WTC11 (cell line): ENCODE measurements at regions not wholly inside any gene's neighbourhood (a gene's known extent, or its start where the extent isn't known, plus 50 kb on each side); places are given as distances from the start of the nearest gene placed in this dataset.

Experiments used
- ATAC-seq: fragments of 200-7000 bp; cut with Tn5 transposase; 2 replicates; pipeline ENCODE4 v1.10.0; 2021; ENCODE audit warnings: mild to moderate bottlenecking, moderate library complexity
- CTCF ChIA-PET: fragments of 300-600 bp; sonication (Branson Sonifier 250); formaldehyde crosslinking; loops from one replicate; lab custom pipeline; 2021; ENCODE audit warnings: antibody characterized with exemption; lab: Charles Lee
- POLR2A ChIA-PET: fragments of 350-600 bp; sonication (Branson Sonifier 250); formaldehyde crosslinking; loops from one replicate; lab custom pipeline; 2021; ENCODE audit warnings: antibody characterized with exemption; lab: Charles Lee
- DNase-seq: peaks from one replicate; pipeline ENCODE4 v3.0.0; 2021; ENCODE audit warnings: low spot score
- H3K27ac Mint-ChIP-seq: 2 replicates; pipeline ENCODE4 v1.8.0; 2021; ENCODE audit warnings: mixed read lengths
- H3K27me3 Mint-ChIP-seq: 2 replicates; pipeline ENCODE4 v1.8.0; 2021; ENCODE audit warnings: low read depth, mild to moderate bottlenecking, moderate library complexity, mixed read lengths
- H3K36me3 Mint-ChIP-seq: 2 replicates; pipeline ENCODE4 v1.8.0; 2021; ENCODE audit warnings: mixed read lengths
- H3K4me1 Mint-ChIP-seq: 2 replicates; pipeline ENCODE4 v1.8.0; 2022; ENCODE audit warnings: mixed read lengths
- H3K4me3 Mint-ChIP-seq: 2 replicates; pipeline ENCODE4 v1.8.0; 2021; ENCODE audit warnings: mild to moderate bottlenecking, moderate library complexity, mixed read lengths
- H3K9me3 Mint-ChIP-seq: 2 replicates; pipeline ENCODE4 v1.8.0; 2021; ENCODE audit warnings: mixed read lengths
- E2F4 ChIP-seq: sonication (generic); formaldehyde crosslinking; IDR thresholded peaks from 2 replicates; pipeline ENCODE4 v1.8.1; 2022; ENCODE audit warnings: low read depth, mild to moderate bottlenecking, moderate library complexity, missing genetic modification reagents, borderline replicate concordance
- ELF4 ChIP-seq: sonication (generic); formaldehyde crosslinking; IDR thresholded peaks from 2 replicates; pipeline ENCODE4 v1.8.1; 2022; ENCODE audit warnings: low read depth, mild to moderate bottlenecking, moderate library complexity, missing genetic modification reagents
- RORB ChIP-seq: fragments of 250-450 bp; sonication (Bioruptor Pico); IDR thresholded peaks from 2 replicates; pipeline ENCODE4 v1.9.0; 2021; ENCODE audit warnings: mild to moderate bottlenecking
- USF2 ChIP-seq: sonication (generic); formaldehyde crosslinking; IDR thresholded peaks from 2 replicates; pipeline ENCODE4 v1.8.1; 2023; ENCODE audit warnings: mild to moderate bottlenecking, missing genetic modification reagents, moderate library complexity
- ZNF416 ChIP-seq: fragments of 250-450 bp; sonication (Bioruptor Pico); IDR thresholded peaks from 2 replicates; pipeline ENCODE4 v1.9.0; 2021; ENCODE audit warnings: mild to moderate bottlenecking, inconsistent platforms
- TF ChIP-seq, protein P1 (sequence below): sonication (generic); formaldehyde crosslinking; IDR thresholded peaks from 2 replicates; pipeline ENCODE4 v1.8.0; 2022; ENCODE audit warnings: mild to moderate bottlenecking, missing genetic modification reagents
- TF ChIP-seq, protein P2 (sequence below): fragments of 200-600 bp; IDR thresholded peaks from 2 replicates; pipeline ENCODE4 v1.8.0; 2022; ENCODE audit warnings: antibody characterized with exemption
- TF ChIP-seq, protein P3 (sequence below): fragments of 250-450 bp; sonication (Bioruptor Pico); conservative IDR thresholded peaks from 2 replicates; pipeline ENCODE4 v1.9.0; 2021; ENCODE audit warnings: mild to moderate bottlenecking

DNA sequence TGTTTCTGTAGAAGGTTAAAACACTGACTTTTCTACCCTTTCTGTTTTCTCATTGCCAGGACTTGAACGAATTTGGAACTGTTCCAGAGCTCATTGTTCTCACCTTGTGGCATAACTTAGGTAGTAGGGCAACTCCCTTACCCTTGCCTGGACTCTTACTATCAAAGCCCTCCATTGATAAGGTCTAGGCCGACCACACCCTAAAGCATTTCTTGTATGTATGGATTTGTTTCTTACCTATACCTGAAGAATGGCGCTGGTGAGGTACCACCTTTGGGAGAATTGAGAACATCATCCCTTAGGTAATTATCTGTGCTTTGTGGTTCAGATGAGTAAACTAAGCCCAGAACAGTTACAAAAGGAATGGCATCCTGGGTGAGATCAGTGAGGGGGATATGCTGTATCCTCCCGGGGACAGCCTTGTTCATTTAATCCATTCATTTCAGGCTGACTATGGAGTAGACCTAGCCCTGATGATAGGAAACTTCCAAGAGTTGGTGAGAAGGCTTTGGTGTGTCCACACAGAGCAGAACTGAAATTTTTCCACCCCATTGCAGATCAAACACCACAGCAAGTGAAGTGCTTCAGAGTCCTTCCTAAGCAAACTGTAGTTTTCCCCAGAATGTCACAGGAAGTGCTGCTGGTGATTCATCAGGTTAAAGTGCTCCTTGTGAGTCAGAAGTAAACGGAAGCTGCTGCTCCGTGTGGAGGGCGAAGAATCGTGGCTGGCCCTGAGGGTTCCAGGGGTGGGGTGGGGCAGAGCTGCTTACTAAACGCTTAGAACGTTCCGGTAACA is 113.0 kb downstream of the TEX26 start:
- Mint-ChIP-seq H3K27me3 (no peaks in the 10 kb centered on the region; the same call in 1 of the 2 replicates), H3K27ac (no peak overlapping the region), H3K36me3 (no peaks in the 10 kb centered on the region), H3K9me3 (no peaks in the 10 kb centered on the region), H3K4me3 (no peak overlapping the region), H3K4me1 (peaks cover 5% of the 10 kb centered on the region; the same call in 1 of the 2 replicates)
- ATAC-seq (no peak), DNase-seq (no peak)
- POLR2A ChIA-PET: no interaction called here
- TF ChIP-seq, protein P1, sequence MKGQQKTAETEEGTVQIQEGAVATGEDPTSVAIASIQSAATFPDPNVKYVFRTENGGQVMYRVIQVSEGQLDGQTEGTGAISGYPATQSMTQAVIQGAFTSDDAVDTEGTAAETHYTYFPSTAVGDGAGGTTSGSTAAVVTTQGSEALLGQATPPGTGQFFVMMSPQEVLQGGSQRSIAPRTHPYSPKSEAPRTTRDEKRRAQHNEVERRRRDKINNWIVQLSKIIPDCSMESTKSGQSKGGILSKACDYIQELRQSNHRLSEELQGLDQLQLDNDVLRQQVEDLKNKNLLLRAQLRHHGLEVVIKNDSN (CRISPR knock-in tag): no peak
- TF ChIP-seq ZNF416: no peak
- TF ChIP-seq E2F4 (CRISPR knock-in tag): no peak
- TF ChIP-seq RORB (CRISPR knock-in tag): no peak
- CTCF ChIA-PET: interaction anchor here (0.8 to 3.3 kb wide), 15 partner anchors 11 to 348 kb away, joined by 3 to 61 read pairs (median 5); no protein-coding TSS in a partner anchor

DNA sequence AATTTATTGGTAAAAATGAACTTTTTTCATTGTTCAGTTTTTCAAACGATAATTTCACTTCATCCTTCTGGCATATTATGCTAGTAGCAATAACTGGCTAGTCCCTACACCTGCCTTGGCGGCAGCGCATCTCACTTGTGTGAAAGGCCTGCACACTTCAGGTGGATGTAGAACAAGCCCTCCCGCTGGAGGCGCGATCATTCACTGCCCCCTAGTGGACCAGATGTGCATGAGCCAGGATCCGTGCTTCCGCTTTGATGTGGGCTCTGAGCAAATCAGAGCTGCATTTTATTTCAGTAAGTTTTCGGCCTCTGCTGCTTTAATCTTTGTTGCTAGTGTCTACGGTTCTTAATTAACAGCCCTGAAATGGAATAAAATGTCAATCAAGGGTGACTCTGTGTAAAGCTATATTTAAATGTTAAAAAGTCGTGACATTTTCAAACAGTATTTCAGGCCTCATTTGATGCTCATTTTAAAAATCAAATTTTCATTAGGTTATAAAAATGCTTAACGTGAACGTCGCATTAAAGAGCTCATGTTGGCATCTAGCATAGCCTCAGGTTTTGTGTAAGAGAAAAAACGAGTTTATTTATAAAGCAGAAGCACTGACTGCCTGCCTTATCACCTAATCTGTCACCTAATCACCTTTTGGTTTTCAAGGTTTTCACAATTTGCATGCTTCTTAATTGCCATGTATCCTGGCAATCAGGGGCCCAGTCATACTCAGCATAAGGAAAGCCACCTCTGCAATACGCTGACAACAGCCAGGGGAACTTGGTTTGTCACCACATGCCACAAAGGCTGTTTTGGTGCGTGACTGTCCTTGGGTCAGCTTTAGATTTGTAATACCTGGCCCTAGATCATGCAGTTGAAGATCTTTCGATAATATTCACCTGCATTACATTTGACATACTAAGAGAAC is 112.2 kb downstream of the TEX26 start:
- ChIA-PET CTCF (interaction anchor here (0.5 to 3.3 kb wide), 61 partner anchors 7 to 1853 kb away, joined by 3 to 61 read pairs (median 4); partner anchors contain the start of genes HMGB1, MEDAG, TEX26 and UBE2L5), POLR2A (no interaction called here)
- Mint-ChIP-seq H3K4me1 (peaks cover 5% of the 10 kb centered on the region; the same call in 1 of the 2 replicates), H3K36me3 (no peaks in the 10 kb centered on the region), H3K9me3 (no peaks in the 10 kb centered on the region), H3K27me3 (no peaks in the 10 kb centered on the region; the same call in 1 of the 2 replicates), H3K27ac (no peak overlapping the region; the same call in 1 of the 2 replicates), H3K4me3 (peak overlapping the region; percentile 57)
- peak; percentile 86 for DNase-seq
- peak; percentile 85 for ATAC-seq
- TF ChIP-seq, protein P2, sequence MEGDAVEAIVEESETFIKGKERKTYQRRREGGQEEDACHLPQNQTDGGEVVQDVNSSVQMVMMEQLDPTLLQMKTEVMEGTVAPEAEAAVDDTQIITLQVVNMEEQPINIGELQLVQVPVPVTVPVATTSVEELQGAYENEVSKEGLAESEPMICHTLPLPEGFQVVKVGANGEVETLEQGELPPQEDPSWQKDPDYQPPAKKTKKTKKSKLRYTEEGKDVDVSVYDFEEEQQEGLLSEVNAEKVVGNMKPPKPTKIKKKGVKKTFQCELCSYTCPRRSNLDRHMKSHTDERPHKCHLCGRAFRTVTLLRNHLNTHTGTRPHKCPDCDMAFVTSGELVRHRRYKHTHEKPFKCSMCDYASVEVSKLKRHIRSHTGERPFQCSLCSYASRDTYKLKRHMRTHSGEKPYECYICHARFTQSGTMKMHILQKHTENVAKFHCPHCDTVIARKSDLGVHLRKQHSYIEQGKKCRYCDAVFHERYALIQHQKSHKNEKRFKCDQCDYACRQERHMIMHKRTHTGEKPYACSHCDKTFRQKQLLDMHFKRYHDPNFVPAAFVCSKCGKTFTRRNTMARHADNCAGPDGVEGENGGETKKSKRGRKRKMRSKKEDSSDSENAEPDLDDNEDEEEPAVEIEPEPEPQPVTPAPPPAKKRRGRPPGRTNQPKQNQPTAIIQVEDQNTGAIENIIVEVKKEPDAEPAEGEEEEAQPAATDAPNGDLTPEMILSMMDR: peak; percentile 94
- TF ChIP-seq, protein P3, sequence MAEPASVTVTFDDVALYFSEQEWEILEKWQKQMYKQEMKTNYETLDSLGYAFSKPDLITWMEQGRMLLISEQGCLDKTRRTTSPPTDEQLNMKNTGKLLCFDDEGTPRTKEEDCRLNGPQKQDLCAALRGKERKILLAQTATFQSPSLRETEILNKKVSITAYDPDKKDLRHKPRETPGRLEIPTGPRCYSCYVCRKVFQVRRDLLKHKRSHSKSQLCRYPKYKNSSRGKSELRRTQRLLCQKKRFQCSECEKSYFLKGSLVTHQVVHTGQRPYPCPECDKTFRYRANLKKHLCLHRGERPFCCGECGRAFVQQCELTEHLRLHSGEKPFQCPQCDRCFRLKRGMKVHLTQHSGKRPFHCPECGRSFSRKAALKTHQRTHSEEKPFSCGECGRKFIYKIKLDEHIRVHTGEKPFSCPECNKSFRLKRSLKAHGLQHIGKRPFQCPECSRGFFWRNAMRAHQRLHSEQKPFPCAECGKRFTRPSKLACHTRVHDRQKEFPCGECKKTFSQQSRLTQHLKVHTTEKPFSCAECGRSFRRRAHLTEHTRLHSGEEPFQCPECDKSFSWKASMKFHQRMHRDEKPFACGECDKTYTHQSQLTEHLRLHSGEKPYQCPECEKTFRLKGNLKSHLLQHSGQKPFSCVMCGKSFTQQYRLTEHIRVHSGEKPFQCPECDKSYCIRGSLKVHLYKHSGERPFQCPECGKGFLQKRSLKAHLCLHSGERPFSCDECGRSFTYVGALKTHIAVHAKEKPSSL (CRISPR knock-in tag): no peak

GRCh38 chr13:31043957-31044356 is 111.5 kb downstream of the TEX26 start:
- POLR2A ChIA-PET: no interaction called here

More at GRCh38 chr13:31043957-31044356, 111.5 kb downstream of the TEX26 start:
- CTCF ChIA-PET: interaction anchor here (0.6 to 3.3 kb wide), 29 partner anchors 8 to 392 kb away, joined by 3 to 61 read pairs (median 5); partner anchors contain the start of genes MEDAG and TEX26
- Mint-ChIP-seq H3K4me3 (peak overlapping the region; percentile 57), H3K36me3 (no peaks in the 10 kb centered on the region), H3K4me1 (peaks cover 5% of the 10 kb centered on the region; the same call in 1 of the 2 replicates), H3K9me3 (no peaks in the 10 kb centered on the region), H3K27me3 (no peaks in the 10 kb centered on the region; the same call in 1 of the 2 replicates), H3K27ac (no peak overlapping the region; the same call in 1 of the 2 replicates)
- ATAC-seq (peak; percentile 82), DNase-seq (peak; percentile 79)
- TF ChIP-seq USF2 (CRISPR knock-in tag) (0 out of 2 replicates have a peak, but pooled peaks have one; percentile 17), ELF4 (CRISPR knock-in tag) (no peak)
